ENCODE measurements at regions not wholly inside any gene's neighbourhood (a gene's known extent, or its start where the extent isn't known, plus 50 kb on each side); places are given as distances from the start of the nearest gene placed in this dataset.

DNA sequence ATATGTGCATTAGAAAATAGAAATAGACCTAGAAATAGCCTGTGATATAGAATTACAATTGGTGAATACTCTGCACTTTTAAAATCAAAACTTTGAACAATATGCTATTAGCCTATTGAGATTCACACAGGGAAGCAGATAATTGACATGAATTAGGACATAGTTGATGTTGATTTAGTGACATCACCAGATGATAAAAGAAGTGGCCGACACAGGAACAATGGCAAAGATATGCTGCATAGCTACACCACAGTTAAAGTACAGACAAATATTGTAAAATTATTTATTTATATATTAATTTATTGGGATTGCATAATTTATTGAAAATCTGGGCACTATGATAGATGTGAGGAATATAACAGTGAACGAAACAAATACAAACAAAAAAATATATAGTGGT, 261.5 kb upstream of the CCNH start:
- TF ChIP-seq, protein P1, sequence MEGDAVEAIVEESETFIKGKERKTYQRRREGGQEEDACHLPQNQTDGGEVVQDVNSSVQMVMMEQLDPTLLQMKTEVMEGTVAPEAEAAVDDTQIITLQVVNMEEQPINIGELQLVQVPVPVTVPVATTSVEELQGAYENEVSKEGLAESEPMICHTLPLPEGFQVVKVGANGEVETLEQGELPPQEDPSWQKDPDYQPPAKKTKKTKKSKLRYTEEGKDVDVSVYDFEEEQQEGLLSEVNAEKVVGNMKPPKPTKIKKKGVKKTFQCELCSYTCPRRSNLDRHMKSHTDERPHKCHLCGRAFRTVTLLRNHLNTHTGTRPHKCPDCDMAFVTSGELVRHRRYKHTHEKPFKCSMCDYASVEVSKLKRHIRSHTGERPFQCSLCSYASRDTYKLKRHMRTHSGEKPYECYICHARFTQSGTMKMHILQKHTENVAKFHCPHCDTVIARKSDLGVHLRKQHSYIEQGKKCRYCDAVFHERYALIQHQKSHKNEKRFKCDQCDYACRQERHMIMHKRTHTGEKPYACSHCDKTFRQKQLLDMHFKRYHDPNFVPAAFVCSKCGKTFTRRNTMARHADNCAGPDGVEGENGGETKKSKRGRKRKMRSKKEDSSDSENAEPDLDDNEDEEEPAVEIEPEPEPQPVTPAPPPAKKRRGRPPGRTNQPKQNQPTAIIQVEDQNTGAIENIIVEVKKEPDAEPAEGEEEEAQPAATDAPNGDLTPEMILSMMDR (conservative IDR thresholded peaks at IDR 0.05; ENCODE audit: low read depth in 2 of 2), result no peak
- TF ChIP-seq POLR2AphosphoS5 (IDR thresholded peaks at IDR 0.05; ENCODE audit: low read depth) (no peak), EZH2 (IDR thresholded peaks at IDR 0.05; ENCODE audit: low read depth, unreplicated experiment) (no peak), CREB1 (CRISPR knock-in tag; IDR thresholded peaks at IDR 0.05; ENCODE audit: low read depth) (no peak), EZH2phosphoT487 (IDR thresholded peaks at IDR 0.05; ENCODE audit: unreplicated experiment) (no peak), ZNF114 (CRISPR knock-in tag; IDR thresholded peaks at IDR 0.05) (no peak), STAT1 (IDR thresholded peaks at IDR 0.05; ENCODE audit: unreplicated experiment) (no peak), NANOG (IDR thresholded peaks at IDR 0.05; ENCODE audit: borderline replicate concordance) (no peak), ZNF331 (CRISPR knock-in tag; IDR thresholded peaks at IDR 0.05; ENCODE audit: low read depth) (no peak), JUNB (IDR thresholded peaks at IDR 0.05; ENCODE audit: unreplicated experiment) (no peak)
- TF ChIP-seq, protein P2, sequence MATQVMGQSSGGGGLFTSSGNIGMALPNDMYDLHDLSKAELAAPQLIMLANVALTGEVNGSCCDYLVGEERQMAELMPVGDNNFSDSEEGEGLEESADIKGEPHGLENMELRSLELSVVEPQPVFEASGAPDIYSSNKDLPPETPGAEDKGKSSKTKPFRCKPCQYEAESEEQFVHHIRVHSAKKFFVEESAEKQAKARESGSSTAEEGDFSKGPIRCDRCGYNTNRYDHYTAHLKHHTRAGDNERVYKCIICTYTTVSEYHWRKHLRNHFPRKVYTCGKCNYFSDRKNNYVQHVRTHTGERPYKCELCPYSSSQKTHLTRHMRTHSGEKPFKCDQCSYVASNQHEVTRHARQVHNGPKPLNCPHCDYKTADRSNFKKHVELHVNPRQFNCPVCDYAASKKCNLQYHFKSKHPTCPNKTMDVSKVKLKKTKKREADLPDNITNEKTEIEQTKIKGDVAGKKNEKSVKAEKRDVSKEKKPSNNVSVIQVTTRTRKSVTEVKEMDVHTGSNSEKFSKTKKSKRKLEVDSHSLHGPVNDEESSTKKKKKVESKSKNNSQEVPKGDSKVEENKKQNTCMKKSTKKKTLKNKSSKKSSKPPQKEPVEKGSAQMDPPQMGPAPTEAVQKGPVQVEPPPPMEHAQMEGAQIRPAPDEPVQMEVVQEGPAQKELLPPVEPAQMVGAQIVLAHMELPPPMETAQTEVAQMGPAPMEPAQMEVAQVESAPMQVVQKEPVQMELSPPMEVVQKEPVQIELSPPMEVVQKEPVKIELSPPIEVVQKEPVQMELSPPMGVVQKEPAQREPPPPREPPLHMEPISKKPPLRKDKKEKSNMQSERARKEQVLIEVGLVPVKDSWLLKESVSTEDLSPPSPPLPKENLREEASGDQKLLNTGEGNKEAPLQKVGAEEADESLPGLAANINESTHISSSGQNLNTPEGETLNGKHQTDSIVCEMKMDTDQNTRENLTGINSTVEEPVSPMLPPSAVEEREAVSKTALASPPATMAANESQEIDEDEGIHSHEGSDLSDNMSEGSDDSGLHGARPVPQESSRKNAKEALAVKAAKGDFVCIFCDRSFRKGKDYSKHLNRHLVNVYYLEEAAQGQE (IDR thresholded peaks at IDR 0.05; ENCODE audit: unreplicated experiment), result no peak
- TF ChIP-seq, protein P3, sequence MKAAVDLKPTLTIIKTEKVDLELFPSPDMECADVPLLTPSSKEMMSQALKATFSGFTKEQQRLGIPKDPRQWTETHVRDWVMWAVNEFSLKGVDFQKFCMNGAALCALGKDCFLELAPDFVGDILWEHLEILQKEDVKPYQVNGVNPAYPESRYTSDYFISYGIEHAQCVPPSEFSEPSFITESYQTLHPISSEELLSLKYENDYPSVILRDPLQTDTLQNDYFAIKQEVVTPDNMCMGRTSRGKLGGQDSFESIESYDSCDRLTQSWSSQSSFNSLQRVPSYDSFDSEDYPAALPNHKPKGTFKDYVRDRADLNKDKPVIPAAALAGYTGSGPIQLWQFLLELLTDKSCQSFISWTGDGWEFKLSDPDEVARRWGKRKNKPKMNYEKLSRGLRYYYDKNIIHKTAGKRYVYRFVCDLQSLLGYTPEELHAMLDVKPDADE (IDR thresholded peaks at IDR 0.05), result no peak
- TF ChIP-seq, protein P4, sequence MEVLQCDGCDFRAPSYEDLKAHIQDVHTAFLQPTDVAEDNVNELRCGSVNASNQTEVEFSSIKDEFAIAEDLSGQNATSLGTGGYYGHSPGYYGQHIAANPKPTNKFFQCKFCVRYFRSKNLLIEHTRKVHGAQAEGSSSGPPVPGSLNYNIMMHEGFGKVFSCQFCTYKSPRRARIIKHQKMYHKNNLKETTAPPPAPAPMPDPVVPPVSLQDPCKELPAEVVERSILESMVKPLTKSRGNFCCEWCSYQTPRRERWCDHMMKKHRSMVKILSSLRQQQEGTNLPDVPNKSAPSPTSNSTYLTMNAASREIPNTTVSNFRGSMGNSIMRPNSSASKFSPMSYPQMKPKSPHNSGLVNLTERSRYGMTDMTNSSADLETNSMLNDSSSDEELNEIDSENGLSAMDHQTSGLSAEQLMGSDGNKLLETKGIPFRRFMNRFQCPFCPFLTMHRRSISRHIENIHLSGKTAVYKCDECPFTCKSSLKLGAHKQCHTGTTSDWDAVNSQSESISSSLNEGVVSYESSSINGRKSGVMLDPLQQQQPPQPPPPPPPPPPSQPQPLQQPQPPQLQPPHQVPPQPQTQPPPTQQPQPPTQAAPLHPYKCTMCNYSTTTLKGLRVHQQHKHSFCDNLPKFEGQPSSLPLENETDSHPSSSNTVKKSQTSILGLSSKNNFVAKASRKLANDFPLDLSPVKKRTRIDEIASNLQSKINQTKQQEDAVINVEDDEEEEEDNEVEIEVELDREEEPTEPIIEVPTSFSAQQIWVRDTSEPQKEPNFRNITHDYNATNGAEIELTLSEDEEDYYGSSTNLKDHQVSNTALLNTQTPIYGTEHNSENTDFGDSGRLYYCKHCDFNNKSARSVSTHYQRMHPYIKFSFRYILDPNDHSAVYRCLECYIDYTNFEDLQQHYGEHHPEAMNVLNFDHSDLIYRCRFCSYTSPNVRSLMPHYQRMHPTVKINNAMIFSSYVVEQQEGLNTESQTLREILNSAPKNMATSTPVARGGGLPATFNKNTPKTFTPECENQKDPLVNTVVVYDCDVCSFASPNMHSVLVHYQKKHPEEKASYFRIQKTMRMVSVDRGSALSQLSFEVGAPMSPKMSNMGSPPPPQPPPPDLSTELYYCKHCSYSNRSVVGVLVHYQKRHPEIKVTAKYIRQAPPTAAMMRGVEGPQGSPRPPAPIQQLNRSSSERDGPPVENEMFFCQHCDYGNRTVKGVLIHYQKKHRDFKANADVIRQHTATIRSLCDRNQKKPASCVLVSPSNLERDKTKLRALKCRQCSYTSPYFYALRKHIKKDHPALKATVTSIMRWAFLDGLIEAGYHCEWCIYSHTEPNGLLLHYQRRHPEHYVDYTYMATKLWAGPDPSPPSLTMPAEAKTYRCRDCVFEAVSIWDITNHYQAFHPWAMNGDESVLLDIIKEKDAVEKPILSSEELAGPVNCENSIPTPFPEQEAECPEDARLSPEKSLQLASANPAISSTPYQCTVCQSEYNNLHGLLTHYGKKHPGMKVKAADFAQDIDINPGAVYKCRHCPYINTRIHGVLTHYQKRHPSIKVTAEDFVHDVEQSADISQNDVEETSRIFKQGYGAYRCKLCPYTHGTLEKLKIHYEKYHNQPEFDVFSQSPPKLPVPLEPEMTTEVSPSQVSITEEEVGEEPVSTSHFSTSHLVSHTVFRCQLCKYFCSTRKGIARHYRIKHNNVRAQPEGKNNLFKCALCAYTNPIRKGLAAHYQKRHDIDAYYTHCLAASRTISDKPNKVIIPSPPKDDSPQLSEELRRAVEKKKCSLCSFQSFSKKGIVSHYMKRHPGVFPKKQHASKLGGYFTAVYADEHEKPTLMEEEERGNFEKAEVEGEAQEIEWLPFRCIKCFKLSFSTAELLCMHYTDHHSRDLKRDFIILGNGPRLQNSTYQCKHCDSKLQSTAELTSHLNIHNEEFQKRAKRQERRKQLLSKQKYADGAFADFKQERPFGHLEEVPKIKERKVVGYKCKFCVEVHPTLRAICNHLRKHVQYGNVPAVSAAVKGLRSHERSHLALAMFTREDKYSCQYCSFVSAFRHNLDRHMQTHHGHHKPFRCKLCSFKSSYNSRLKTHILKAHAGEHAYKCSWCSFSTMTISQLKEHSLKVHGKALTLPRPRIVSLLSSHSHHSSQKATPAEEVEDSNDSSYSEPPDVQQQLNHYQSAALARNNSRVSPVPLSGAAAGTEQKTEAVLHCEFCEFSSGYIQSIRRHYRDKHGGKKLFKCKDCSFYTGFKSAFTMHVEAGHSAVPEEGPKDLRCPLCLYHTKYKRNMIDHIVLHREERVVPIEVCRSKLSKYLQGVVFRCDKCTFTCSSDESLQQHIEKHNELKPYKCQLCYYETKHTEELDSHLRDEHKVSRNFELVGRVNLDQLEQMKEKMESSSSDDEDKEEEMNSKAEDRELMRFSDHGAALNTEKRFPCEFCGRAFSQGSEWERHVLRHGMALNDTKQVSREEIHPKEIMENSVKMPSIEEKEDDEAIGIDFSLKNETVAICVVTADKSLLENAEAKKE (CRISPR knock-in tag; IDR thresholded peaks at IDR 0.05), result no peak

Data from GM23338 (cell line).